ENCODE measurements at regions not wholly inside any gene's neighbourhood (a gene's known extent, or its start where the extent isn't known, plus 50 kb on each side); places are given as distances from the start of the nearest gene placed in this dataset.

- peaks cover 0 to 5% (median 0%) of the 10 kb centered on the region in 4 donors for H3K9me3 ChIP-seq (ENCODE audit: control insufficient read depth in 4 of 4, low read length in 3 of 4)
- DNase-seq (ENCODE audit: low spot score) = no peak
- H3K4me3 ChIP-seq (ENCODE audit: low read depth in 1 of 3, low read length in 3 of 3) = no peak overlapping the region
- H3K36me3 ChIP-seq (ENCODE audit: control insufficient read depth in 4 of 4, insufficient read depth in 3 of 4, low read depth in 1 of 4, low read length in 3 of 4) = no peaks in the 10 kb centered on the region
- H3K27ac ChIP-seq (ENCODE audit: low read depth in 1 of 2, low read length in 2 of 2) = no peak overlapping the region
- H3K27me3 ChIP-seq (ENCODE audit: control insufficient read depth in 4 of 4, insufficient read depth in 4 of 4, low read length in 3 of 4) = no peaks in the 10 kb centered on the region
- WGBS = 82% methylated on average over 1 of the region's 1 CpG
- no peaks in the 10 kb centered on the region for H3K4me1 ChIP-seq (ENCODE audit: control insufficient read depth in 4 of 4, insufficient read depth in 4 of 4, low read length in 3 of 4)
- TF ChIP-seq ATF3 (IDR thresholded peaks at IDR 0.05) (no peak), RAD21 (IDR thresholded peaks at IDR 0.05) (no peak), HNF4A (conservative IDR thresholded peaks at IDR 0.05) (no peak), NR2F2 (IDR thresholded peaks at IDR 0.05) (no peak), YY1 (IDR thresholded peaks at IDR 0.05) (no peak), MAX (IDR thresholded peaks at IDR 0.05) (no peak), RXRA (IDR thresholded peaks at IDR 0.05) (no peak), FOXA2 (IDR thresholded peaks at IDR 0.05) (no peak), CTCF (IDR thresholded peaks at IDR 0.05; ENCODE audit: low read depth, low read length, missing input control) (no peak), GABPA (IDR thresholded peaks at IDR 0.05 in 1 of 2, conservative IDR thresholded peaks at IDR 0.05 in 1 of 2) (no peak), EGR1 (IDR thresholded peaks at IDR 0.05; ENCODE audit: low read depth in 2 of 2) (no peak), JUND (IDR thresholded peaks at IDR 0.05) (no peak), REST (IDR thresholded peaks at IDR 0.05) (no peak), ZBTB33 (IDR thresholded peaks at IDR 0.05) (no peak), FOXA1 (IDR thresholded peaks at IDR 0.05) (no peak), TAF1 (conservative IDR thresholded peaks at IDR 0.05) (no peak)
- no peak overlapping the region for H3K9ac ChIP-seq (ENCODE audit: low read depth in 1 of 2, low read length in 2 of 2)
Measured at GRCh38 chr12:43179486-43179885, 372.5 kb downstream of the ADAMTS20 start.

GRCh38 chr12:43177276-43177675 lies 374.7 kb downstream of the ADAMTS20 start:
- 67% methylated on average over 2 of the region's 2 CpGs for WGBS
- H3K36me3 ChIP-seq (ENCODE audit: control insufficient read depth in 4 of 4, insufficient read depth in 3 of 4, low read depth in 1 of 4, low read length in 3 of 4) = no peaks in the 10 kb centered on the region
- H3K27me3 ChIP-seq (ENCODE audit: control insufficient read depth in 4 of 4, insufficient read depth in 4 of 4, low read length in 3 of 4) = no peaks in the 10 kb centered on the region
- TF ChIP-seq SP1 (IDR thresholded peaks at IDR 0.05) (no peak), HNF4G (IDR thresholded peaks at IDR 0.05) (no peak), EGR1 (IDR thresholded peaks at IDR 0.05; ENCODE audit: low read depth in 2 of 2) (no peak), FOXA1 (IDR thresholded peaks at IDR 0.05) (no peak), CTCF (IDR thresholded peaks at IDR 0.05; ENCODE audit: low read depth, low read length, missing input control) (no peak), FOXA2 (IDR thresholded peaks at IDR 0.05) (no peak), RXRA (IDR thresholded peaks at IDR 0.05) (no peak), GABPA (IDR thresholded peaks at IDR 0.05 in 1 of 2, conservative IDR thresholded peaks at IDR 0.05 in 1 of 2) (no peak), NR2F2 (IDR thresholded peaks at IDR 0.05) (no peak)
- H3K27ac ChIP-seq (ENCODE audit: low read depth in 1 of 2, low read length in 2 of 2) = no peak overlapping the region
- DNase-seq (ENCODE audit: low spot score) = no peak
- peaks cover 0 to 4% (median 0%) of the 10 kb centered on the region in 4 donors for H3K9me3 ChIP-seq (ENCODE audit: control insufficient read depth in 4 of 4, low read length in 3 of 4)
- H3K4me1 ChIP-seq (ENCODE audit: control insufficient read depth in 4 of 4, insufficient read depth in 4 of 4, low read length in 3 of 4) = no peaks in the 10 kb centered on the region
- H3K4me3 ChIP-seq (ENCODE audit: low read depth in 1 of 3, low read length in 3 of 3) = no peak overlapping the region
- H3K9ac ChIP-seq (ENCODE audit: low read depth in 1 of 2, low read length in 2 of 2) = no peak overlapping the region

Measured in liver (tissue), 8 donors.